GM21390 (cell line): ENCODE measurements at regions not wholly inside any gene's neighbourhood (a gene's known extent, or its start where the extent isn't known, plus 50 kb on each side); places are given as distances from the start of the nearest gene placed in this dataset.

ENCODE experiments used
- ATAC-seq: cut with Tn5 transposase; IDR thresholded peaks from one replicate; pipeline ENCODE4 v1.9.1; 2021; ENCODE audit not compliant: unreplicated experiment

- no peak for ATAC-seq
Measured at GRCh38 chr18:8962855-8963635, 139.5 kb upstream of the NDUFV2 start.

- ATAC-seq: no peak
Measured at GRCh38 chr18:8963876-8964275, 138.6 kb upstream of the NDUFV2 start.

DNA sequence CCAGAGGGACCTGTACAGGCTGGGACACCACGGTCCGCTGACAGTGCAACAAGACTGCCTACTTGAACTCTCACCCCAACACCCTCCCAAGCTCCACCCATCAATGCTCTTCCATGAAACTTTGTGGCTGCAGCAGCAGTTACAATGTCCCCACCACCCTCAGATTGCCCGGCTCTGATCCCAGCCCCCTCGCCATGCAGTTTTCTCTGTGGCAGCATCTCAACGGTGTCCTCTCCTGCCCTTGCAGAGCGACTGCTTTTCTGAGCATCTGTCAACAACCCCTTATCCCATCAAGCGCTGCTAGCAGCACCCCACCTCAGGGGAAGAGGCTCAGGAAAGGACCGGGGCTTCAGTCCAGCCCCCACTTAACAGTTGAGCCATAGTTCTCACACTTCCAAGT lies 137.1 kb upstream of the NDUFV2 start:
- ATAC-seq: no peak

GRCh38 chr18:8966821-8967220 lies 135.7 kb upstream of the NDUFV2 start:
- ATAC-seq: no peak

DNA sequence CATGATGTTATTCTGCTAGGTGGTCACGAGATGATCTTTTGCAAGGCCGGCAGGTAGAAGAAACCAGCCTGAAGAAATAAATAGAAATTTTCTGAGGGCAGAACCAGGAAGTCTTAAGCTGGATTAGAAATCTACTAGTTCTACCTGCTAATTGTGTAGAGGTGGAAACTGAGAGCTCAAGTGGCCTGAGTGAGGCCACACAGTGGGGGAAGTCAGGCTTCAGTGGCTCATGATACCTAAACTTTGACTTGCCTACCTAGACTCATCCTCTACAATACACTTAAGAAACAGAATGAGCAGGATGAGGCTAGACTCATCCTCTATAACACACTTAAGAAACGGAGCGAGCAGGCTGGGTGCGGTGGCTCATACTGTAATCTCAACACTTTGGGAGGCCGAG lies 134.9 kb upstream of the NDUFV2 start:
- no peak for ATAC-seq

- no peak for ATAC-seq
Measured at GRCh38 chr18:8969639-8970390, 132.7 kb upstream of the NDUFV2 start.

GRCh38 chr18:8970843-8971242 lies 131.7 kb upstream of the NDUFV2 start:
- ATAC-seq: no peak

GRCh38 chr18:8972116-8972515 lies 130.4 kb upstream of the NDUFV2 start:
- no peak for ATAC-seq

DNA sequence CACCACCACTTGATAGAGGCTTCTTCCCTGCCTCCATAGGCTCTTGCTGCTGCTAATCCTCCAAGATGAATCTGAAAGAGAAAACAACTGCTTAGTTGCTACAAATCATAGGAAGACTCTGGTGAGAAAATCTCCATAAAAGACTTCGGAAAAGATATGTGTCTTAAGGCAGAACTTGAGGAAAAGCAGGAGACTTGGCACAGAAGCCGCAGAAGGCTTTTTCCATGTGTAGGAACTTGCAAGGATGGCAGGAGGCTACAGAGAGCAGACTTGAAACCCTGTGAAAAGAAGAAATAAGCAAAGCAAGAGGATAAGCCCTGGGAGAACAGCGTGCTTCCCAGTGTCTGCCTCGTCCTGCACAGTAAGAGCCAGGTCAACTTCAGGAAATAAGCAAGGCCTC lies 128.2 kb upstream of the NDUFV2 start:
- no peak for ATAC-seq

DNA sequence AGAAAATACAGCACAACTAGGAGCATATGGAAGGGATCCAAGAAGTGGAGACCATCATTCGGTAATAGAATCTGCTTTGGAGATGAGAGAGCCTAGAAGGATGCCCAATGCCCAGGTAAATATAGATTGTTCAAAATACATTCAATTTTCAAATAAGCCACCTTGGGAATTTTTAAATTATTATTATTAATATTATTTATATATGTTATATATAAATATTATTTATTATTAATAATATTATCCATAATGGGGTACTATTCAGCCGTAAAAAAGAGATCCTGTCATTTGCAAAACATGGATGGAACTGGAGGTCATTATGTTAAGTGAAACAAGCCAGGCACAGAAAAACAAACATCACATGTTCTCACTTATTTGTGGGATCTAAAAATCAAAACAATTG lies 127.8 kb upstream of the NDUFV2 start:
- ATAC-seq: no peak

DNA sequence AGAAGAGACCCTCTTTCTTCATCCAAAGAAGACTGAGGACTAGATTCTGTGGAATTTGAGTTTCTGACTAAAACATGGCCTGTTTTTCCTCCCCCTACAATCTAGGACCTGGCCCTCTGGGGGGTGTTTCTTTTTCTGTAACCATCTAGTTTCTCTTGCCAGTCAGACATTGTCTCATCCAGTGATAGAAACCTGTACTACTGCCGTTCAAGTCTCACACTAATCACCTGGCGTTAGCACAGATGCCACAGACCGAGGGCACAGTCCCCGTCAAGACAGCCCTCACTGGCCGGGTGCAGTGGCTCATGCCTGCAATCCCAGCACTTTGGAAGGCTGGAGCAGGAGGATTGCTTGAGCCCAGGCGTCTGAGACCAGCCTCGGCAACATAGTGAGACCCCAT lies 126.9 kb upstream of the NDUFV2 start:
- no peak for ATAC-seq

DNA sequence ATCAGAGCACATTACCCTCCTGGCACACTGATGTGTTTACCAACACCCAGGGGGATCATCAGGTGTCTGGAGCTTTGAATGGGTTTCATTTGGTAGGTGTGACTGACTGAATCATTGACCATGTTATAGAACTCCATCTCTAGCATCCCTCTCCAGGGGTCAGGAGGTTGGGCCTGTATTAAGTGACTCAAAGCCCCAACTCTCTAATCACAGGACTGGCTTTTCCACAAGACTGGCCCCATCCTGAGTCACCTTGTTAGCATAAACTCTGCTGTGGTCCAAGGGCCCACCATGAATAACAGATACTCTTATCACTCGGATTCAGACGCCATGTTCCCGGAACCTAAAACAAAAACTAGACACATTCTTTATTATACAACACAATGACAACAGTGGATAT lies 125.9 kb upstream of the NDUFV2 start:
- no peak for ATAC-seq

GRCh38 chr18:8977166-8977565 lies 125.3 kb upstream of the NDUFV2 start:
- ATAC-seq: no peak

DNA sequence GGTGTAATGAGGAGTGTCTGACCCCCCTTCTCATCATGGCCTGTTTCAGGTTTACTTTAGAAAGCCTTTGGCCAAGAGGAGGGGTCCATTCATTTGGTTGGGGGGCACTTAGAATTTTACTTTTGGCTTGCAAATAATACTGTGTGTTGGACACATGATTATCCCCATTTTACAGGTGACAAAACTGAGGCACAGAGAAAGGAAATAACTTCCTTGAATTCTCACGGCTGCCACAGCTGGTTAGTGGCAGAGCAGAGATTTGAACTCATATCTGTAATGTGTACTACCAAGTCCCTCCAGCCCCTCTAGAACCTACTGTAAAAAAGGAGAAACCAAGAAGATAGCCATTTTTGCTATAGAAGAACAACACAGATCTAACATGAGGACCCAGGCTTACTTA lies 124.8 kb upstream of the NDUFV2 start:
- no peak for ATAC-seq

- no peak for ATAC-seq
Measured at GRCh38 chr18:8978394-8978793, 124.1 kb upstream of the NDUFV2 start.

DNA sequence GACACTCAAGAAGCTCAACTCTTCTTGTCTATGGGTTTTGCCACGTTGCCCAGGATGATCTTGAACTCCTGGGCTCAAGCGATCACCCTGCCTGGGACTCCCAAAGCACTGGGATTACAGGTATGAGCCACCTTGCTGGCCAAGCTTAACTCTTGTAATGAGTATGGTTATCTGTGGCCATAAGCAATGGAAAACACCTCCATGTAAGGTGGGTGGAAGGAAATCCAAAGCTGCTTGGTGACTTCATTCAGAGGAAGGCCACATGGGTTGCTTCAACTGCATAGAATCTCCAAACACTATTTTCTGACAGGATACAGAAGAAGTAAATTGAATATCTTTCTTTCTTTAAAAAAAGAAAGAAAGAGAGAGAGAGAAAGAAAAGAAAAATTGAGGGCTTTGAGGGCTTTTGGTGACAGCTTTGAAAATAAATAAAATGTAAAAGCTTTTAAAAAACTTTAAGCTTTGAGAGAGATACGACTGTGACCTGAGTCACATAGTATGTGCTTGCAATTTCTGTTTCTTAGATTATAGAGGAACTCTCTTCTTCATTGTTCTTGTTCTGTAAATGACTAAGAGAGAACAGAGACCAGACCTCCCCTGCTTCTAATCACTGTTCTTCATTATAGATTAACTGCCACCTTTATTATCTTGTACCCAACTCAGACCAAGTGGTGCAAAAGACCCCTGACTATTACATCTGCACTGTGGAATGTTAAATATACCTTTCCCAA lies 123.1 kb upstream of the NDUFV2 start:
- ATAC-seq: no peak

GRCh38 chr18:8980496-8980895 lies 122.0 kb upstream of the NDUFV2 start:
- no peak for ATAC-seq

GRCh38 chr18:8980918-8981317 lies 121.6 kb upstream of the NDUFV2 start:
- ATAC-seq: no peak

GRCh38 chr18:8982416-8983183 lies 119.9 kb upstream of the NDUFV2 start:
- peak; percentile 51 for ATAC-seq

- ATAC-seq: no peak
Measured at GRCh38 chr18:8983195-8983594, 119.3 kb upstream of the NDUFV2 start.

DNA sequence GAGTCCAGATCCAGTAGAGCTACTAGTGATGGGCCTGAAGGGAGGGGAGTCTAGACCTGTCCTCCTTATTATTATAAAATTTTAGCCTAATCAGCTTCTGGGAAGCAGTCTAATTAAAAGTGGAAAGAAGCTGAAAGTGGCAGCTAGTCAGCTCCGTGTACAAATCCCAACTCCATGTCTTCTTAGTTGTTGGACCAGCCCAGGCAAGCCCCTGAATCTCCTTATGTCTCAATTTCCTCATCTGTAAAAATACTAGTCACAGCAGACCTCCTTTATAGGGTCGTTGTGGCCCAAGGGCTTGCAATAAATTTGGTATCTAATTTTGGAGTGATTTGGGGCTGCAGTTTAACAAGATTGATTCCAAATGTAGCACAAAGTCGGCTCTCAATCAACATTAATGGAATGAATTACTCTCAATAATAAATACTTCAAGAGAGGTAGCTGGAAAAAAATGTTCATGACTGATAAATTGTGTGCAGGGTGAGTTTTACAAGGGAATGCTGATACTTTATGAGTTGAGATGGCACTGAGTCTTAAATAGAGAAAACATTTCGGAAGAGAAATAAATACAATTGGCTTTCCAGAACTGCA lies 118.3 kb upstream of the NDUFV2 start:
- no peak for ATAC-seq
